K562 (cell line): ENCODE measurements at regions not wholly inside any gene's neighbourhood (a gene's known extent, or its start where the extent isn't known, plus 50 kb on each side); places are given as distances from the start of the nearest gene placed in this dataset.

Experiments
- CBX8 ChIP-seq: fragments of 200-600 bp; sonication (generic); IDR thresholded peaks from 2 replicates; pipeline ENCODE4 v1.6.1; 2012; ENCODE audit warnings: borderline replicate concordance, mixed run types, low read depth, mild to moderate bottlenecking, moderate library complexity, mixed read lengths, low read length, control low read depth, inconsistent platforms; ENCODE audit not compliant: poor library complexity, severe bottlenecking; ENCODE audit errors: extremely low read depth
- CEBPB ChIP-seq: fragments of 450-650 bp; IDR thresholded peaks from 2 replicates; pipeline ENCODE4 v1.6.1; 2016; ENCODE audit warnings: missing genetic modification characterization, missing compliant biosample characterization
- CEBPG ChIP-seq, 3 experiments: fragments of 200-800 bp in 1 of 3; sonication (Bioruptor generic) in 1 of 3; sonication (generic) in 1 of 3; formaldehyde crosslinking in 1 of 3; IDR thresholded peaks in 2 of 3; conservative IDR thresholded peaks in 1 of 3; 2 replicates each; pipeline versions ENCODE4 v1.6.1 to v1.8.0; 2016 to 2022; ENCODE audit warnings: missing compliant biosample characterization in 2 of 3, missing genetic modification characterization in 2 of 3, mild to moderate bottlenecking in 1 of 3, missing genetic modification reagents in 1 of 3
- GTF3C2 ChIP-seq: IDR thresholded peaks from 3 replicates; pipeline ENCODE4 v1.6.1; 2011; ENCODE audit warnings: borderline replicate concordance, mild to moderate bottlenecking, moderate library complexity; ENCODE audit not compliant: insufficient read length; ENCODE audit errors: extremely low read depth
- HLTF ChIP-seq: fragments of 450-650 bp; IDR thresholded peaks from 2 replicates; pipeline ENCODE4 v1.6.1; 2016
- NCOA2 ChIP-seq, 2 experiments: fragments of 450-650 bp; IDR thresholded peaks; 2 replicates each; pipeline ENCODE4 v1.6.1; 2018; ENCODE audit warnings: mild to moderate bottlenecking in 2 of 2, moderate library complexity in 1 of 2; ENCODE audit not compliant: partially characterized antibody in 2 of 2
- POLR2G ChIP-seq: fragments of 200-400 bp; formaldehyde crosslinking; IDR thresholded peaks from 2 replicates; pipeline ENCODE4 v1.6.1; 2017; ENCODE audit warnings: low read depth, mild to moderate bottlenecking, antibody characterized with exemption, low read length, moderate library complexity
- RAD21 ChIP-seq, 2 experiments: fragments of 250-450 bp in 1 of 2; fragments of 450-650 bp in 1 of 2; sonication (Bioruptor Pico) in 1 of 2; formaldehyde crosslinking in 1 of 2; IDR thresholded peaks in 1 of 2; conservative IDR thresholded peaks in 1 of 2; 2 replicates each; pipeline versions ENCODE4 v1.4.0 to v1.8.0; 2020 to 2022; ENCODE audit warnings: mild to moderate bottlenecking in 2 of 2, moderate library complexity in 1 of 2
- SUPT5H ChIP-seq: fragments of 450-650 bp; IDR thresholded peaks from 2 replicates; pipeline ENCODE4 v1.6.1; 2016
- THRAP3 ChIP-seq: fragments of 450-650 bp; IDR thresholded peaks from 2 replicates; pipeline ENCODE4 v1.6.1; 2016; ENCODE audit warnings: mild to moderate bottlenecking, inconsistent platforms, borderline replicate concordance
- TOE1 ChIP-seq, 2 experiments: fragments of 450-650 bp in 1 of 2; sonication (generic) in 1 of 2; formaldehyde crosslinking in 1 of 2; IDR thresholded peaks; 2 replicates each; pipeline versions ENCODE4 v1.7.1 to v1.8.0; 2016 to 2022; ENCODE audit warnings: borderline replicate concordance in 2 of 2, mild to moderate bottlenecking in 2 of 2, antibody characterized with exemption in 1 of 2, inconsistent platforms in 1 of 2, low read depth in 1 of 2, missing genetic modification reagents in 1 of 2, moderate library complexity in 1 of 2
- ZNF217 ChIP-seq: sonication (generic); formaldehyde crosslinking; IDR thresholded peaks from 2 replicates; pipeline ENCODE4 v1.8.0; 2022; ENCODE audit warnings: mild to moderate bottlenecking, missing genetic modification reagents
- ZNF717 ChIP-seq: fragments of 250-450 bp; sonication (Bioruptor Pico); IDR thresholded peaks from 2 replicates; pipeline ENCODE4 v1.5.0; 2021
- ZNF780A ChIP-seq: fragments of 250-450 bp; sonication (Bioruptor Pico); IDR thresholded peaks from 2 replicates; pipeline ENCODE4 v1.5.0; 2021; ENCODE audit warnings: mild to moderate bottlenecking
- TF ChIP-seq, protein P1 (sequence below): fragments of 150-350 bp; IDR thresholded peaks from 2 replicates; pipeline ENCODE4 v1.6.1; 2014; ENCODE audit warnings: low read depth, mild to moderate bottlenecking, low read length, borderline replicate concordance
- TF ChIP-seq, protein P2 (sequence below): fragments of 200-400 bp; formaldehyde crosslinking; IDR thresholded peaks from 2 replicates; pipeline ENCODE4 v1.6.1; 2017; ENCODE audit warnings: mild to moderate bottlenecking, low read depth, low read length, moderate library complexity

- TF ChIP-seq CBX8 (no peak), THRAP3 (no peak), CEBPG (CRISPR knock-in tag; IDR thresholded peaks at IDR 0.05) (no peak), CEBPG (tag; conservative IDR thresholded peaks at IDR 0.05 in 1 of 2, IDR thresholded peaks at IDR 0.05 in 1 of 2) (peak; percentile 64 to 68), SUPT5H (no peak), HLTF (no peak), NCOA2 (IDR thresholded peaks at IDR 0.05; ENCODE audit: partially characterized antibody in 2 of 2) (no peak), GTF3C2 (no peak), ZNF717 (no peak), RAD21 (CRISPR knock-in tag; conservative IDR thresholded peaks at IDR 0.05 in 1 of 2, IDR thresholded peaks at IDR 0.05 in 1 of 2) (peak; percentile 43 to 56), CEBPB (tag) (peak; percentile 65), ZNF217 (CRISPR knock-in tag) (no peak), ZNF780A (CRISPR knock-in tag) (no peak), TOE1 (IDR thresholded peaks at IDR 0.05; ENCODE audit: borderline replicate concordance) (no peak), TOE1 (CRISPR knock-in tag; IDR thresholded peaks at IDR 0.05; ENCODE audit: borderline replicate concordance, low read depth) (no peak), POLR2G (no peak)
- TF ChIP-seq, protein P1, sequence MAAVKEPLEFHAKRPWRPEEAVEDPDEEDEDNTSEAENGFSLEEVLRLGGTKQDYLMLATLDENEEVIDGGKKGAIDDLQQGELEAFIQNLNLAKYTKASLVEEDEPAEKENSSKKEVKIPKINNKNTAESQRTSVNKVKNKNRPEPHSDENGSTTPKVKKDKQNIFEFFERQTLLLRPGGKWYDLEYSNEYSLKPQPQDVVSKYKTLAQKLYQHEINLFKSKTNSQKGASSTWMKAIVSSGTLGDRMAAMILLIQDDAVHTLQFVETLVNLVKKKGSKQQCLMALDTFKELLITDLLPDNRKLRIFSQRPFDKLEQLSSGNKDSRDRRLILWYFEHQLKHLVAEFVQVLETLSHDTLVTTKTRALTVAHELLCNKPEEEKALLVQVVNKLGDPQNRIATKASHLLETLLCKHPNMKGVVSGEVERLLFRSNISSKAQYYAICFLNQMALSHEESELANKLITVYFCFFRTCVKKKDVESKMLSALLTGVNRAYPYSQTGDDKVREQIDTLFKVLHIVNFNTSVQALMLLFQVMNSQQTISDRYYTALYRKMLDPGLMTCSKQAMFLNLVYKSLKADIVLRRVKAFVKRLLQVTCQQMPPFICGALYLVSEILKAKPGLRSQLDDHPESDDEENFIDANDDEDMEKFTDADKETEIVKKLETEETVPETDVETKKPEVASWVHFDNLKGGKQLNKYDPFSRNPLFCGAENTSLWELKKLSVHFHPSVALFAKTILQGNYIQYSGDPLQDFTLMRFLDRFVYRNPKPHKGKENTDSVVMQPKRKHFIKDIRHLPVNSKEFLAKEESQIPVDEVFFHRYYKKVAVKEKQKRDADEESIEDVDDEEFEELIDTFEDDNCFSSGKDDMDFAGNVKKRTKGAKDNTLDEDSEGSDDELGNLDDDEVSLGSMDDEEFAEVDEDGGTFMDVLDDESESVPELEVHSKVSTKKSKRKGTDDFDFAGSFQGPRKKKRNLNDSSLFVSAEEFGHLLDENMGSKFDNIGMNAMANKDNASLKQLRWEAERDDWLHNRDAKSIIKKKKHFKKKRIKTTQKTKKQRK = no peak
- TF ChIP-seq, protein P2, sequence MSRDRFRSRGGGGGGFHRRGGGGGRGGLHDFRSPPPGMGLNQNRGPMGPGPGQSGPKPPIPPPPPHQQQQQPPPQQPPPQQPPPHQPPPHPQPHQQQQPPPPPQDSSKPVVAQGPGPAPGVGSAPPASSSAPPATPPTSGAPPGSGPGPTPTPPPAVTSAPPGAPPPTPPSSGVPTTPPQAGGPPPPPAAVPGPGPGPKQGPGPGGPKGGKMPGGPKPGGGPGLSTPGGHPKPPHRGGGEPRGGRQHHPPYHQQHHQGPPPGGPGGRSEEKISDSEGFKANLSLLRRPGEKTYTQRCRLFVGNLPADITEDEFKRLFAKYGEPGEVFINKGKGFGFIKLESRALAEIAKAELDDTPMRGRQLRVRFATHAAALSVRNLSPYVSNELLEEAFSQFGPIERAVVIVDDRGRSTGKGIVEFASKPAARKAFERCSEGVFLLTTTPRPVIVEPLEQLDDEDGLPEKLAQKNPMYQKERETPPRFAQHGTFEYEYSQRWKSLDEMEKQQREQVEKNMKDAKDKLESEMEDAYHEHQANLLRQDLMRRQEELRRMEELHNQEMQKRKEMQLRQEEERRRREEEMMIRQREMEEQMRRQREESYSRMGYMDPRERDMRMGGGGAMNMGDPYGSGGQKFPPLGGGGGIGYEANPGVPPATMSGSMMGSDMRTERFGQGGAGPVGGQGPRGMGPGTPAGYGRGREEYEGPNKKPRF = no peak
Observed at GRCh38 chr2:146734042-146734820, 1110.6 kb upstream of the ACVR2A start (continued).
